Heart left ventricle (tissue), 16 donors: ENCODE measurements at regions not wholly inside any gene's neighbourhood (a gene's known extent, or its start where the extent isn't known, plus 50 kb on each side); places are given as distances from the start of the nearest gene placed in this dataset.

Source experiments
- ATAC-seq, 4 donors: fragments of 200-7000 bp; cut with Tn5 transposase; one replicate each; pipeline ENCODE4 v1.9.1; 2020 to 2022; ENCODE audit warnings: moderate library complexity in 4 of 4, mild to moderate bottlenecking in 3 of 4, moderate number of reproducible peaks in 1 of 4
- DNase-seq, 5 donors: peaks; one replicate each; pipeline ENCODE4 v3.0.0-alpha.2; 2020
- H3K27ac ChIP-seq, 12 donors: fragments of 200-600 bp; sonication (generic) in 4 of 12; one replicate each; pipeline versions ENCODE4 v1.5.0 to v1.8.0; 2016 to 2022; ENCODE audit warnings: mild to moderate bottlenecking in 2 of 12
- H3K27me3 ChIP-seq, 9 donors: fragments of 200-600 bp; sonication (generic) in 2 of 9; one replicate each; pipeline versions ENCODE4 v1.5.1 to v1.8.0; 2016 to 2022; ENCODE audit warnings: mild to moderate bottlenecking in 3 of 9
- H3K36me3 ChIP-seq, 9 donors: fragments of 200-600 bp; sonication (generic) in 2 of 9; one replicate each; pipeline versions ENCODE4 v1.5.0 to v1.8.0; 2018 to 2022; ENCODE audit warnings: mild to moderate bottlenecking in 2 of 9
- H3K4me1 ChIP-seq, 12 donors: fragments of 200-600 bp; sonication (generic) in 4 of 12; one replicate each; pipeline versions ENCODE4 v1.5.0 to v1.8.0; 2016 to 2022; ENCODE audit warnings: mild to moderate bottlenecking in 3 of 12
- H3K4me3 ChIP-seq, 12 donors: fragments of 200-600 bp; sonication (generic) in 4 of 12; one replicate each; pipeline versions ENCODE4 v1.5.0 to v1.8.0; 2017 to 2022; ENCODE audit warnings: mild to moderate bottlenecking in 9 of 12, moderate library complexity in 4 of 12
- H3K9me3 ChIP-seq, 12 donors: fragments of 200-600 bp; sonication (generic) in 4 of 12; one replicate each; pipeline versions ENCODE4 v1.5.0 to v1.8.0; 2016 to 2022; ENCODE audit warnings: mild to moderate bottlenecking in 1 of 12
- CTCF ChIP-seq, 12 donors: fragments of 200-600 bp; sonication (generic) in 4 of 12; IDR thresholded peaks; one replicate each; pipeline versions ENCODE4 v1.5.0 to v1.8.0; 2018 to 2022; ENCODE audit warnings: antibody characterized with exemption in 12 of 12, mild to moderate bottlenecking in 5 of 12
- POLR2A ChIP-seq, 2 donors: fragments of 450-650 bp; IDR thresholded peaks; one replicate each; pipeline ENCODE4 v1.6.1; 2017; ENCODE audit warnings: antibody characterized with exemption in 2 of 2, mild to moderate bottlenecking in 2 of 2, moderate library complexity in 2 of 2
- WGBS, 4 donors: extraction: QIAGEN DNeasy Blood & Tissue Kit in 2 of 4; methylation state at CpG; one replicate each; pipeline versions ENCODE4 v1.1.5 to v1.1.7; 2013 to 2018; 5-methylcytosine and 5-hydroxymethylcytosine counted together
- intact Hi-C, 10 donors: fragments of 100-400 bp; cut with DNase I; formaldehyde crosslinking; loops; one replicate each; pipeline versions ENCODE4 v1.11.1 to v1.14.2; 2022
- donor health status: ischemic (EF 13 %, LVEDD 7.1; RV severe dilation, severe dysfunction).
- donor health status: healthy with polysubstance abuse.
- donor health status: DM: no; HTN: yes; CAD: no.
- donor health status: DM: no; HTN: no; CAD: no.
- donor health status: ischemic (EF 25% LVEDD 6.9; RV normal size, moderate dysfunction).
- donor health status: ischemic (EF 25% LVEDD 5.7; RV mildly dilated, moderate dysfunction).
- donor health status: healthy.
- donor health status: DM: yes; HTN: yes; CAD: no.
- donor health status: ischemic (EF 35%, LVEDD 5.7; RV mildly dilated, moderate dysfunction).
- donor health status: nonischemic (EF 11% LVEDD 7.7; RV severe dilation, severe dysfunction).
- donor health status: DM: yes; HTN: yes; CAD: no.
- donor health status: PGD.
- donor health status: ischemic (EF 29% LVEDD 5.4; RV normal size, mild dysfunction).
- donor health status: nonischemic (EF 23%, LVEDD 6.1; RV moderate dilation, normal function).

- ATAC-seq (no peak), DNase-seq (no peak)
- Histone ChIP-seq H3K4me3 (no peak overlapping the region), H3K27me3 (no peaks in the 10 kb centered on the region), H3K36me3 (no peaks in the 10 kb centered on the region), H3K4me1 (no peaks in the 10 kb centered on the region), H3K9me3 (no peaks in the 10 kb centered on the region), H3K27ac (no peak overlapping the region)
- 56 to 70% (median 63%) methylated on average over 1 of the region's 1 CpG for WGBS, 4 donors
- TF ChIP-seq POLR2A (IDR thresholded peaks at IDR 0.05): no peak
- TF ChIP-seq CTCF (IDR thresholded peaks at IDR 0.05): no peak
- intact Hi-C loops: no loop called here
Measured at GRCh38 chr13:81773263-81773662, 1432.3 kb upstream of the SPRY2 start.

GRCh38 chr13:81771951-81772350 is 1431.0 kb upstream of the SPRY2 start:
- no peak for ATAC-seq
- Histone ChIP-seq H3K27me3 (no peaks in the 10 kb centered on the region), H3K4me1 (no peaks in the 10 kb centered on the region), H3K27ac (no peak overlapping the region), H3K9me3 (no peaks in the 10 kb centered on the region), H3K4me3 (no peak overlapping the region), H3K36me3 (no peaks in the 10 kb centered on the region)
- intact Hi-C loops: no loop called here
- no peak for TF ChIP-seq POLR2A (IDR thresholded peaks at IDR 0.05)
- TF ChIP-seq CTCF (IDR thresholded peaks at IDR 0.05): no peak
- 33 to 40% (median 36%) methylated on average over 2 of the region's 2 CpGs for WGBS, 4 donors
- no peak for DNase-seq

- Histone ChIP-seq H3K27me3 (no peaks in the 10 kb centered on the region), H3K4me3 (no peak overlapping the region), H3K27ac (no peak overlapping the region), H3K9me3 (no peaks in the 10 kb centered on the region), H3K4me1 (no peaks in the 10 kb centered on the region), H3K36me3 (no peaks in the 10 kb centered on the region)
- DNase-seq: no peak
- WGBS, 4 donors: 80 to 87% (median 84%) methylated on average over 2 of the region's 2 CpGs
- no peak for ATAC-seq
- TF ChIP-seq POLR2A (IDR thresholded peaks at IDR 0.05): no peak
- no peak for TF ChIP-seq CTCF (IDR thresholded peaks at IDR 0.05)
- intact Hi-C loops: no loop called here
Measured at GRCh38 chr13:81770868-81771505, 1430.1 kb upstream of the SPRY2 start.

GRCh38 chr13:81762449-81762848 is 1421.5 kb upstream of the SPRY2 start:
- 70 to 79% (median 71%) methylated on average over 1 of the region's 1 CpG for WGBS, 4 donors
- no peaks in the 10 kb centered on the region for H3K36me3 ChIP-seq
- no peak for ATAC-seq
- no peaks in the 10 kb centered on the region for H3K27me3 ChIP-seq
- intact Hi-C loops: no loop called here
- no peak for DNase-seq
- H3K4me3 ChIP-seq: no peak overlapping the region
- H3K9me3 ChIP-seq: peaks cover 0 to 5% (median 0%) of the 10 kb centered on the region in 12 donors
- TF ChIP-seq POLR2A (IDR thresholded peaks at IDR 0.05): no peak
- TF ChIP-seq CTCF (IDR thresholded peaks at IDR 0.05): no peak
- H3K27ac ChIP-seq: no peak overlapping the region
- H3K4me1 ChIP-seq: no peaks in the 10 kb centered on the region
